CD14-positive monocyte (primary cell): ENCODE measurements at regions not wholly inside any gene's neighbourhood (a gene's known extent, or its start where the extent isn't known, plus 50 kb on each side); places are given as distances from the start of the nearest gene placed in this dataset.

ENCODE experiments used
- DNase-seq, 3 donors: peaks; one replicate each; pipeline ENCODE4 v3.0.0-alpha.2; 2011 to 2022
- H2AFZ ChIP-seq: 2 replicates; pipeline ENCODE4 v1.6.0; 2012; ENCODE audit warnings: mild to moderate bottlenecking, low read depth, low read length, inconsistent platforms; ENCODE audit not compliant: insufficient read depth, poor library complexity, severe bottlenecking
- H3K27ac ChIP-seq, 2 donors: 1 replicate in 1 of 2; 2 replicates in 1 of 2; pipeline ENCODE4 v1.5.1; 2012 to 2013; ENCODE audit warnings: low read length in 2 of 2, control low read depth in 1 of 2, inconsistent platforms in 1 of 2, low read depth in 1 of 2, mild to moderate bottlenecking in 1 of 2
- H3K27me3 ChIP-seq, 2 donors: one replicate each; pipeline versions ENCODE4 v1.6.0 to v1.6.1; 2011 to 2013; ENCODE audit warnings: low read length in 2 of 2; ENCODE audit not compliant: control insufficient read depth in 2 of 2, insufficient read depth in 2 of 2
- H3K36me3 ChIP-seq, 2 donors: replicated peaks in 1 of 2; 1 replicate in 1 of 2; 2 replicates in 1 of 2; pipeline versions ENCODE4 v1.5.1 to v1.6.1; 2012 to 2013; ENCODE audit warnings: low read length in 2 of 2, control low read depth in 1 of 2, inconsistent platforms in 1 of 2, mild to moderate bottlenecking in 1 of 2; ENCODE audit not compliant: insufficient read depth in 2 of 2, control insufficient read depth in 1 of 2
- H3K4me1 ChIP-seq, 2 donors: 1 replicate in 1 of 2; 2 replicates in 1 of 2; pipeline versions ENCODE4 v1.5.1 to v1.6.1; 2012 to 2013; ENCODE audit warnings: low read length in 2 of 2, control low read depth in 1 of 2, inconsistent platforms in 1 of 2, mild to moderate bottlenecking in 1 of 2, moderate library complexity in 1 of 2; ENCODE audit not compliant: insufficient read depth in 2 of 2, control insufficient read depth in 1 of 2
- H3K4me2 ChIP-seq: replicated peaks from 2 replicates; pipeline ENCODE3; 2012; ENCODE audit warnings: low read length, moderate library complexity, mild to moderate bottlenecking; ENCODE audit not compliant: poor library complexity, severe bottlenecking; ENCODE audit errors: extremely low read depth
- H3K4me3 ChIP-seq, 3 experiments: fragments of 200-600 bp in 1 of 3; sonication (generic) in 1 of 3; replicated peaks in 1 of 3; 1 replicate in 2 of 3; 2 replicates in 1 of 3; pipeline ENCODE4 v1.5.1; 2011 to 2013; ENCODE audit warnings: low read length in 3 of 3, mild to moderate bottlenecking in 3 of 3, control low read depth in 2 of 3, low read depth in 2 of 3, inconsistent platforms in 1 of 3, moderate library complexity in 1 of 3
- H3K79me2 ChIP-seq: 2 replicates; pipeline ENCODE4 v1.6.0; 2012; ENCODE audit warnings: mild to moderate bottlenecking, control low read depth, inconsistent platforms, low read length, moderate library complexity; ENCODE audit not compliant: insufficient read depth
- H3K9ac ChIP-seq: 2 replicates; pipeline ENCODE4 v1.6.0; 2017; ENCODE audit warnings: low read length, mild to moderate bottlenecking; ENCODE audit not compliant: insufficient read depth, poor library complexity, severe bottlenecking
- H3K9me3 ChIP-seq, 2 donors: replicated peaks in 1 of 2; 1 replicate in 1 of 2; 2 replicates in 1 of 2; pipeline versions ENCODE4 v1.5.1 to v1.6.1; 2012 to 2013; ENCODE audit warnings: low read length in 2 of 2, control low read depth in 1 of 2; ENCODE audit not compliant: control insufficient read depth in 1 of 2, insufficient read depth in 1 of 2
- H4K20me1 ChIP-seq: 2 replicates; pipeline ENCODE4 v1.6.0; 2012; ENCODE audit warnings: mild to moderate bottlenecking, low read length, control low read depth, moderate library complexity; ENCODE audit not compliant: insufficient read depth
- H3K27ac Mint-ChIP-seq, 7 donors: one replicate each; pipeline ENCODE4 v1.8.0; 2020; ENCODE audit warnings: mild to moderate bottlenecking in 7 of 7, mixed read lengths in 7 of 7, moderate library complexity in 6 of 7, inconsistent platforms in 2 of 7
- H3K27me3 Mint-ChIP-seq, 3 donors: one replicate each; pipeline ENCODE4 v1.8.0; 2021 to 2022; ENCODE audit warnings: low read depth in 3 of 3, mild to moderate bottlenecking in 3 of 3, mixed read lengths in 3 of 3, moderate library complexity in 3 of 3, inconsistent platforms in 1 of 3
- H3K36me3 Mint-ChIP-seq, 2 donors: one replicate each; pipeline ENCODE4 v1.8.0; 2020; ENCODE audit warnings: mixed read lengths in 2 of 2, inconsistent platforms in 1 of 2, mild to moderate bottlenecking in 1 of 2
- H3K4me1 Mint-ChIP-seq: one replicate; pipeline ENCODE4 v1.8.0; 2020; ENCODE audit warnings: mild to moderate bottlenecking, mixed read lengths
- H3K4me3 Mint-ChIP-seq, 2 donors: one replicate each; pipeline ENCODE4 v1.8.0; 2020; ENCODE audit warnings: mild to moderate bottlenecking in 2 of 2, mixed read lengths in 2 of 2, moderate library complexity in 1 of 2
- H3K9me3 Mint-ChIP-seq, 7 donors: one replicate each; pipeline ENCODE4 v1.8.0; 2020 to 2022; ENCODE audit warnings: mixed read lengths in 7 of 7, mild to moderate bottlenecking in 6 of 7, moderate library complexity in 6 of 7, inconsistent platforms in 2 of 7
- WGBS: methylation state at CpG from one replicate; pipeline ENCODE4 v1.1.5; 2013; ENCODE audit warnings: missing lambda C conversion rate; ENCODE audit not compliant: insufficient coverage; 5-methylcytosine and 5-hydroxymethylcytosine counted together
- intact Hi-C, 2 donors: fragments of 100-400 bp; cut with micrococcal nuclease; formaldehyde crosslinking; loops; one replicate each; pipeline versions ENCODE4 v1.15.0 to v1.15.1; 2023
- TF ChIP-seq, protein P1 (sequence below): fragments of 200-600 bp; IDR thresholded peaks from one replicate; pipeline ENCODE4 v1.8.0; 2022; ENCODE audit warnings: antibody characterized with exemption, mild to moderate bottlenecking

DNA sequence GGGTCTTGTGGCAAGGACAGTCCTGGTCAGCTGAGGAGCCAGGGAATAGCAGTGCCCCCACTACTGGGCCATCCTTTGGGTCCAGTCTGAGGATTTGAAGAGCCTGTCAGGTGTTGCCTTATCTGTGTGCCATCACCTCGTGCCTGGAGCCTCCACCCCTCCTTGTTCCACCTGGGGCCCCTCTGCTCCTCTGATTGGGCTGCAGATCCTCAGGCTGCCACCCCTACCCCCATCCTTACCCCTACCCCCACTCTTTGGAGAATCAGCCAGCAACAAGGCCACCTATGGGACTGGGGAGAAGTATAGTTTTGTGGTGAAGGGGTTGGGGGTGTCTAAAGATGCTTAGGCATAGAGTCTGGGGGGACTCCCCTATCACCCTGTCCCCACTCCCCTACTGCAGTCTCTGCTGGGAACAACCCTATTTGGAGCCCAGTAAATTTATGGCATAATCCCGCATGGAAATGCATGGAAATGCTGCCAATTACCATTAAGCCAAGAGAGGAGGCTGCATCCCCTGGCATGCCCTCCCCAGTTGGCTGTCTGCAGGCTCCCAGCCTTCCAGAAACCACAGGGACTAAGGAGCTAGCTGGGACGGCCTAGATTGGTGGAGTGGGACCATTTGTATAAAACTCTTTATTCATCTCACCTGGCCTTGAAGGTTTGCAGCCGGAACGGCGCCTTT is 142.7 kb upstream of the CSF3R start:
- no peaks in the 10 kb centered on the region for H3K79me2 ChIP-seq
- H2AFZ ChIP-seq = no peak overlapping the region
- no peaks in the 10 kb centered on the region for H3K9me3 ChIP-seq
- H3K27ac Mint-ChIP-seq = no peak overlapping the region
- no peak overlapping the region for H3K4me3 ChIP-seq
- peaks cover 0 to 5% (median 0%) of the 10 kb centered on the region in 7 donors for H3K9me3 Mint-ChIP-seq
- H3K4me3 Mint-ChIP-seq = no peak overlapping the region
- no peaks in the 10 kb centered on the region for H3K36me3 Mint-ChIP-seq
- DNase-seq = no peak
- no peak overlapping the region for H3K9ac ChIP-seq
- peaks cover 6 to 11% (median 7%) of the 10 kb centered on the region in 3 donors for H3K27me3 Mint-ChIP-seq
- H3K4me2 ChIP-seq = no peak overlapping the region
- 95% methylated on average over 4 of the region's 6 CpGs for WGBS
- peaks cover 0 to 2% of the 10 kb centered on the region in 2 donors for H3K27me3 ChIP-seq
- intact Hi-C loops = no loop called here
- H3K4me1 ChIP-seq = no peaks in the 10 kb centered on the region
- peaks cover 1% of the 10 kb centered on the region for H3K4me1 Mint-ChIP-seq
- TF ChIP-seq, protein P1, sequence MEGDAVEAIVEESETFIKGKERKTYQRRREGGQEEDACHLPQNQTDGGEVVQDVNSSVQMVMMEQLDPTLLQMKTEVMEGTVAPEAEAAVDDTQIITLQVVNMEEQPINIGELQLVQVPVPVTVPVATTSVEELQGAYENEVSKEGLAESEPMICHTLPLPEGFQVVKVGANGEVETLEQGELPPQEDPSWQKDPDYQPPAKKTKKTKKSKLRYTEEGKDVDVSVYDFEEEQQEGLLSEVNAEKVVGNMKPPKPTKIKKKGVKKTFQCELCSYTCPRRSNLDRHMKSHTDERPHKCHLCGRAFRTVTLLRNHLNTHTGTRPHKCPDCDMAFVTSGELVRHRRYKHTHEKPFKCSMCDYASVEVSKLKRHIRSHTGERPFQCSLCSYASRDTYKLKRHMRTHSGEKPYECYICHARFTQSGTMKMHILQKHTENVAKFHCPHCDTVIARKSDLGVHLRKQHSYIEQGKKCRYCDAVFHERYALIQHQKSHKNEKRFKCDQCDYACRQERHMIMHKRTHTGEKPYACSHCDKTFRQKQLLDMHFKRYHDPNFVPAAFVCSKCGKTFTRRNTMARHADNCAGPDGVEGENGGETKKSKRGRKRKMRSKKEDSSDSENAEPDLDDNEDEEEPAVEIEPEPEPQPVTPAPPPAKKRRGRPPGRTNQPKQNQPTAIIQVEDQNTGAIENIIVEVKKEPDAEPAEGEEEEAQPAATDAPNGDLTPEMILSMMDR = no peak
- no peaks in the 10 kb centered on the region for H4K20me1 ChIP-seq
- H3K36me3 ChIP-seq = no peaks in the 10 kb centered on the region
- H3K27ac ChIP-seq = no peak overlapping the region

DNA sequence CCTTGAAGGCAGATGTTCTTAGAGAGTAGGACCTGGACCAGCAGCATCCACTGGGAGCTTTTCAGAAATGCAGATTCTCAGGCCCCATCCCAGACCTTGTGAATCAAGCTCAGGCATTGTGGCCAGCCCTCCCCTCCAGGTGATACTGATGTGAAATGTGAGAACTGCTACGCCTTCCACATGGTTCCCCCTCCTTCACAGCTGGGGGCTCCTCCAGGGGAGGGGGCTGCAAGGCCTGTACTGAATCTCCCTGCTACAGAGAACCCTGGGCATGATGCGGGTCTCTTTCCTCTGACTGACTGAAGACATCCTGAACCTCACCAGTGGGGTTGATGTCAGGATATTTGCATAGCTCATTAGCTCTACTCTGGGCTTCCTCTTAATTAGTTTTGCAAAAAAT is 141.8 kb upstream of the CSF3R start:
- 100% methylated on average over 1 of the region's 2 CpGs for WGBS
- H3K79me2 ChIP-seq = no peaks in the 10 kb centered on the region
- no peak overlapping the region for H2AFZ ChIP-seq
- peaks cover 0 to 2% of the 10 kb centered on the region in 2 donors for H3K27me3 ChIP-seq
- H3K4me1 ChIP-seq = no peaks in the 10 kb centered on the region
- H4K20me1 ChIP-seq = no peaks in the 10 kb centered on the region
- H3K27me3 Mint-ChIP-seq = peaks cover 3 to 9% (median 6%) of the 10 kb centered on the region in 3 donors
- H3K9me3 Mint-ChIP-seq = peaks cover 0 to 5% (median 0%) of the 10 kb centered on the region in 7 donors
- H3K27ac ChIP-seq = no peak overlapping the region
- H3K9ac ChIP-seq = no peak overlapping the region
- DNase-seq = no peak
- H3K4me1 Mint-ChIP-seq = peaks cover 1% of the 10 kb centered on the region
- no peak overlapping the region for H3K4me3 ChIP-seq
- no peaks in the 10 kb centered on the region for H3K36me3 ChIP-seq
- H3K4me2 ChIP-seq = no peak overlapping the region
- no peaks in the 10 kb centered on the region for H3K36me3 Mint-ChIP-seq
- intact Hi-C loops = no loop called here
- H3K4me3 Mint-ChIP-seq = no peak overlapping the region
- TF ChIP-seq, protein P1 = no peak
- no peaks in the 10 kb centered on the region for H3K9me3 ChIP-seq
- H3K27ac Mint-ChIP-seq = no peak overlapping the region
